K562 (cell line): ENCODE measurements at regions not wholly inside any gene's neighbourhood (a gene's known extent, or its start where the extent isn't known, plus 50 kb on each side); places are given as distances from the start of the nearest gene placed in this dataset.

Source experiments
- CEBPB ChIP-seq: fragments of 450-650 bp; IDR thresholded peaks from 2 replicates; pipeline ENCODE4 v1.6.1; 2016; ENCODE audit warnings: missing genetic modification characterization, missing compliant biosample characterization
- CTCF ChIP-seq, 3 experiments: IDR thresholded peaks in 2 of 3; conservative IDR thresholded peaks in 1 of 3; 2 replicates each; pipeline ENCODE4 v1.5.1; 2011 to 2012; ENCODE audit warnings: low read length in 3 of 3, mild to moderate bottlenecking in 3 of 3, control low read depth in 2 of 3, improper control_type of control experiment in 1 of 3, inconsistent platforms in 1 of 3, low read depth in 1 of 3, mixed read lengths in 1 of 3, moderate library complexity in 1 of 3; ENCODE audit not compliant: insufficient read depth in 2 of 3
- ETV6 ChIP-seq, 3 experiments: fragments of 150-350 bp in 1 of 3; sonication (generic) in 1 of 3; formaldehyde crosslinking in 1 of 3; IDR thresholded peaks; 2 replicates each; pipeline versions ENCODE4 v1.6.1 to v1.8.0; 2014 to 2022; ENCODE audit warnings: borderline replicate concordance in 2 of 3, low read depth in 2 of 3, antibody characterized with exemption in 1 of 3, low read length in 1 of 3, mild to moderate bottlenecking in 1 of 3, missing genetic modification reagents in 1 of 3
- MLX ChIP-seq, 2 experiments: fragments of 450-650 bp in 1 of 2; sonication (generic) in 1 of 2; formaldehyde crosslinking; conservative IDR thresholded peaks; 2 replicates each; pipeline versions ENCODE4 v1.4.0 to v1.8.1; 2020 to 2022; ENCODE audit warnings: mild to moderate bottlenecking in 1 of 2, missing genetic modification reagents in 1 of 2
- MYC ChIP-seq, 2 experiments: fragments of 250-450 bp in 1 of 2; sonication (Bioruptor Pico) in 1 of 2; IDR thresholded peaks; 2 replicates each; pipeline versions ENCODE4 v1.5.1 to v1.6.1; 2012 to 2021; ENCODE audit warnings: low read depth in 2 of 2, borderline replicate concordance in 1 of 2, improper control_type of control experiment in 1 of 2, low read length in 1 of 2, mild to moderate bottlenecking in 1 of 2, moderate library complexity in 1 of 2
- NFE2 ChIP-seq: IDR thresholded peaks from 2 replicates; pipeline ENCODE4 v1.6.1; 2014; ENCODE audit warnings: antibody characterized with exemption, low read depth
- SMARCE1 ChIP-seq: fragments of 450-650 bp; IDR thresholded peaks from 2 replicates; pipeline ENCODE4 v1.7.1; 2016; ENCODE audit warnings: mild to moderate bottlenecking
- YBX1 ChIP-seq: fragments of 450-650 bp; IDR thresholded peaks from 2 replicates; pipeline ENCODE4 v1.7.1; 2016; ENCODE audit warnings: mild to moderate bottlenecking
- ZNF217 ChIP-seq: sonication (generic); formaldehyde crosslinking; IDR thresholded peaks from 2 replicates; pipeline ENCODE4 v1.8.0; 2022; ENCODE audit warnings: mild to moderate bottlenecking, missing genetic modification reagents
- ZNF589 ChIP-seq: fragments of 200-800 bp; sonication (Bioruptor generic); IDR thresholded peaks from 2 replicates; pipeline ENCODE4 v1.6.1; 2016; ENCODE audit warnings: low read depth, missing genetic modification characterization, missing compliant biosample characterization
- ZNF778 ChIP-seq: fragments of 450-650 bp; formaldehyde crosslinking; IDR thresholded peaks from 2 replicates; pipeline ENCODE4 v1.4.0; 2020; ENCODE audit warnings: mild to moderate bottlenecking, moderate library complexity
- ZSCAN29 ChIP-seq: fragments of 450-650 bp; IDR thresholded peaks from 2 replicates; pipeline ENCODE4 v1.6.1; 2017

GRCh38 chr20:48231253-48231930, 446.1 kb upstream of the SULF2 start:
- TF ChIP-seq MYC (IDR thresholded peaks at IDR 0.05; ENCODE audit: low read depth, low read length) (no peak), MYC (CRISPR knock-in tag; IDR thresholded peaks at IDR 0.05; ENCODE audit: borderline replicate concordance, low read depth) (no peak), YBX1 (no peak), CTCF (IDR thresholded peaks at IDR 0.05 in 2 of 3, conservative IDR thresholded peaks at IDR 0.05 in 1 of 3; ENCODE audit: insufficient read depth in 2 of 3, low read depth in 1 of 3, low read length in 3 of 3) (no peak), ZNF217 (no peak), MLX (CRISPR knock-in tag; conservative IDR thresholded peaks at IDR 0.05) (no peak), NFE2 (no peak), ZNF778 (no peak), CEBPB (tag) (no peak), SMARCE1 (no peak), ETV6 (IDR thresholded peaks at IDR 0.05; ENCODE audit: borderline replicate concordance in 1 of 2, low read depth in 2 of 2, low read length in 1 of 2) (no peak), ETV6 (CRISPR knock-in tag; IDR thresholded peaks at IDR 0.05; ENCODE audit: borderline replicate concordance) (no peak), ZSCAN29 (no peak), ZNF589 (CRISPR knock-in tag) (no peak)
